GM18907 (cell line): ENCODE measurements at regions not wholly inside any gene's neighbourhood (a gene's known extent, or its start where the extent isn't known, plus 50 kb on each side); places are given as distances from the start of the nearest gene placed in this dataset.

Source experiments
- ATAC-seq: cut with Tn5 transposase; IDR thresholded peaks from one replicate; pipeline ENCODE4 v1.9.1; 2021; ENCODE audit warnings: mild to moderate bottlenecking, moderate library complexity; ENCODE audit not compliant: unreplicated experiment

GRCh38 chr12:92206011-92206410 is 60.4 kb upstream of the BTG1 start:
- ATAC-seq, result no peak

- ATAC-seq, result no peak
These were observed 54.4 kb upstream of the BTG1 start for GRCh38 chr12:92199819-92200576.

GRCh38 chr12:92197815-92198214 is 52.2 kb upstream of the BTG1 start:
- no peak for ATAC-seq

- no peak for ATAC-seq
These were observed 50.7 kb upstream of the BTG1 start for GRCh38 chr12:92196368-92196767.
